HS-5 (cell line): ENCODE measurements at regions not wholly inside any gene's neighbourhood (a gene's known extent, or its start where the extent isn't known, plus 50 kb on each side); places are given as distances from the start of the nearest gene placed in this dataset.
A peak's percentile ranks its signal among the peaks of the same experiment; 100 is the strongest.
"Not testable (repeated sequence)": the region's sequence is repeated elsewhere in the genome, so short reads cannot be mapped to it uniquely, and the experiment has no call there.

ENCODE experiments used
- DNase-seq: peaks from one replicate; pipeline ENCODE4 v3.0.0-alpha.2; 2012; ENCODE audit warnings: low read depth

- no peak for DNase-seq
Measured at GRCh38 chr3:88954853-88955252, 152.6 kb upstream of the EPHA3 start.

DNA sequence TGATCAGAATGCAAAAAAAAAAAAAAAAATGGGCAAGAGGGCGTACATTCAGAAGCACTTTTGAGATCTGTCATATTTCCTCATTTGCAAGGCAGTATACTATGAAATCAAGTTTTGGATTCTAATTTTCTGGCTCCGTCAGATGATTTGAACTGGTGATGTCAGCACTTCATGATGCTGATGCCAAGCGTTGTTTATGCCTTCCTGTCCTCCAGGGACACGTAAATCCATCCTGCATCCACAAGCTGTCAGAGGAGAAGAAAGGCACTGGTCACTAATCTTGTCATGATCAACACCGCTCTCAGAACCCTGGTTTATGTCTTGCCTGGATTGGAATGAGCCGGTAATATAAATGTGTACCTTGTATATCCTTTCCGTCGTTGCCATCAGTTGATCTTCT is 152.1 kb upstream of the EPHA3 start:
- no peak for DNase-seq

DNA sequence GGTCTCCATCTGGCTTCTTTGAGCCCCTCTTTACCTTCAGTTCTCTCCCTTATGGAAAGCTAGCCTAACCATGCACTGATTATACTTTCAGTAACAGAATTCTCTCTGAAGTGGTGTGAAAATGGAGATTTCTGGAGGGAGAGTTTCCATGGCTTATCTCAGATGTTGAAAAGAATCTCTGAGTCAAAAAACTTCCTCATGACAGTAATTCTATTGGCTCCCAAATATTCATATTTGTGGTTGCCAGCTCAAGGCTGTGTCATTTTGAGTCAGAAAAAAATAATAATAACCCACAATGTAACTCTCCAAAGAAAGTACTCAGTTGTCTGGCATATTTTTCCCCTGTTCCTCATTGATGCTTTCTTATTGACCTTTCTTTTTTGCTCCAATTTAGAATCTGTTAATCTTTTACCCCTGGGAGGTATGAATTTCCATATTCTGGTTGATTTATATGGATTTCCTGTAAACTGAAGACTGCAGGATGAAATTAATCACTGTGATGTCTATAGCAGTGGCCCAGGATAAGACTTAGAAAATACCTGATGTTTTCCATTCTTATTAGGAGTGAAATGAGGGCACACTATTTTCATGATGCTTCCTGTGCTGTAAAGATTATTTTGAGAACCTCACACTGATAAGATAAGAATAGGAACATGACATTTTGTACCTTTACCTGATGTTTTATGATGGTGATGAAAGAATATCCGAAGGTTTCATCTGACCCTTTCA is 149.5 kb upstream of the EPHA3 start:
- peak; percentile 74 for DNase-seq

DNA sequence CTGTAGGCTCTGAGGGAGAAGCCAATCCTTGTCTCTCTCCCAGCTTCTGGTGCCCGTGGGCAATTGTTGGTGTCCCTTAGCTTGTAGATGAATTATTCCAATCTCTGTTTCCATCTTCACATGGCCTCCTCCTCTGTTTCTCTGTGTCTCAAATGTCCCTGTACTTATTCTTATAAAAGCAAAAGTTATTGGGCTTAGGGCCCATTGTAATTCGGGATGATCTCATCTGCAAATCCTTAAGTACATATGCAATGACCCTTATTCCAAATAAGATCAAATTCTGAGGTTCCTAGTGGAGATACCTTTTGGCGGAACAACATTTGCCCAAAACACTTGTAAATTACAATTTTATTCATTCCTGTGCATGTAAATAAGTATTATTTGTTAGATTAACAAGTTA is 147.4 kb upstream of the EPHA3 start:
- no peak for DNase-seq

GRCh38 chr3:88963003-88963402 is 144.4 kb upstream of the EPHA3 start:
- no peak for DNase-seq

- no peak for DNase-seq
Measured at GRCh38 chr3:88979760-88980159, 127.7 kb upstream of the EPHA3 start.

DNA sequence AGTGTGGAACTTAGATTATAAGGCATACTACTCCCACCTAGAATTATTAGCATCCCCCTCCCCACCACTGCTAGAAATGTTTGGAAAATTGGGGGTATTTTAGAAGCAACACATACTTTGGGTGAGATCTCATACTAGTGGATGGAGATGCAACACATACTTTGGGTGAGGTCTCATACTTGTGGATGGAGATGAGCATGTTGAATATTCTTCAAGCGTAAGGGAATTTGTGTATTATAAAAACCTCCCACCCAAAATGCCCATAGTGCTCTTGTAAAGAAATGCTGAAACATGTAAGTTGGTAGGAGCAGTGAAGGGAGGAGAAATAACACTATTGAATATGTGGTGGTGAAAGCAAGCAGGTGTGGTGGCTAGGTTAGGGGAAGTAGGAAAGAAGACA is 124.0 kb upstream of the EPHA3 start:
- DNase-seq = no peak

DNA sequence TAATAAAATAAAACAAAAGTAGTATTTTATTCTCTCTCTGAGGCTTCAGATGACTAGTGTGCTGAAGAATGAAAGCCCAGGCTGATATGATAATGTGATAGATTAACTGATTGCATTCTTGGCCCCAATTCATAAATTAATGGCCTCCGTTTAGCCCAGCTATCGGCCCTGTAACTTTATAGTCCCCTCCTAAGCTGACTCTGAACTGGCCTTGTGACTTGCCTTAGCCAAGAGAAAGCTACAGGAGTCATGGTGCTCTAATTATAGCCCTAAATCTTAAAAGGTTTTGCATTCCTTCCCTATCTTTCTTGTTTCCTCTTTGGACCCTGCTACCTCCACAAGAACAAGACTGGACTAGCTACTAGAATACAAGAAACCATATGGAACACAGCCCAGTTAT is 123.2 kb upstream of the EPHA3 start:
- no peak for DNase-seq

- DNase-seq = no peak
Measured at GRCh38 chr3:88984832-88985231, 122.6 kb upstream of the EPHA3 start.

DNA sequence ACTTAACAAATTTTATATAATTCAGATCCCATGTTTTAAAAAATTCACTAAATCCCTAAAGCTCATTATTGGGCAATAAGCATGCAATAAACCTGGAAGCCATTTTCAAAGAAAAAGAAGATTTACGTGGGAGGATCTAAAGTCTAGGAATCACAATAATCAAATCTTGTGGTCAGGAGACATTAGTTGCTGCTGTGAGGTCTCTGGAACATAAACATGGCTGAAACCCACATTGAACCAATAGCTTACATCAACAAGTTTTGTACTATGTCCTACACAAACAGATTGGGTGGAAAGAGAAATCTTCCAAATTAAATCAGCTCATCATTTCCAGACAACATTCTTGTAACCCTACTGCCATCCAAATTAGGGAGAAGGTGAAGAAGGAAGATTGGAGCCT is 121.9 kb upstream of the EPHA3 start:
- no peak for DNase-seq

DNA sequence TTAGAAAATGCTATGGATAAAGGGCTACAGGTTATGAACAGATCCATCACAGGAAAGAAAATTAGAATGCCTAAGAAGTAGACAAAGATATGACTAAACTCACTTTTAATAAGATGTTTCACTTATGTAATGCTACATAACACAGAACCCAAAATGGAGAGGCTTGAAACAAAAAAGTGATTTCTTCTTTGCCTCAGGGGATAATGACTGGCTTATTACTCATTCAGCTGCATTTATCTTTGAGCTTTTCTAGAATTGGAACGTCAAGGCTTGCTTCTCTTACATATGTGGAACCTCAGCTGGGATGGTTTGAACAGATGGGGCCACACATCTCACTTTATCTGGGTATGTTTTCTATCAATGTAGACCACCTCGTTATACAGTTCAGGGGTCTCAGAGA is 120.6 kb upstream of the EPHA3 start:
- DNase-seq = peak; percentile 47

DNA sequence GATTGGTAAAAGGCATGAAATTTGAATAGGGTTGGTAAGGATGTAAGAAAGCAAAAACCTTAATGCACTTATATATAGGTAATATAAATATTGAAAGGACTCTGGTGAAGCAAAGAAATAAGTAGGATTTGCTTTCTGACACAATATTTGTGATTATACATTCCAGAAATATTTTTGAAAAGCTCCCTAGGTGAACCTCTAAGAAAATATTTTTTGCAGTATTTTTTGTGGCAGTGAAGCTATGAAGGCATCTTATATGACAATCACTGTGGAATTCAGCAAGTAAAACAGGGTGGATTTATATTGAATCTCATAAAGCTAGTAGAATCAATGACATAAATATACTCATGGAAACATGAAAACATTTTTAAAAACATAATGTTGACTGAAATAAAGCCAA is 119.6 kb upstream of the EPHA3 start:
- peak; percentile 6 for DNase-seq

GRCh38 chr3:88988906-88989305 is 118.5 kb upstream of the EPHA3 start:
- no peak for DNase-seq

GRCh38 chr3:88991496-88991895 is 115.9 kb upstream of the EPHA3 start:
- DNase-seq = no peak

- DNase-seq = no peak
Measured at GRCh38 chr3:88996691-88997090, 110.7 kb upstream of the EPHA3 start.

GRCh38 chr3:88997260-88997659 is 110.2 kb upstream of the EPHA3 start:
- no peak for DNase-seq

DNA sequence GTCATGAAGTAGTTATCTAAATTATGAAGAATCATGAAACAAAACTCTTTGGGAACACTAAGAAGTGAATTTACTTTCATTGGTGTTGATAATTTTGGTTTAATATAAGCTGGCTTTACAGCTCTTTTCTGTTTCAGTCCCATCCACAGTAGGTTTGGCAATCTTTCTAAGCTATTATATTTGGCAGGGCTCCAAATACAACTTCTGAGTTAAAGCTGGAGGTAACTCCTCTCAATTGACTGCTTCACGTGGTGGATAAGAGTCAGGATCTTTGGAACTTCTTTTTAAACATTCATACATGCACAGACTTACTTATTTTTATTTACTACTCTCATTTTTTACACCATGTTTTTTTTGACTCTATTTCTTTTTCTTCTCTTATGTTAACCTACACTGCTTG is 106.5 kb upstream of the EPHA3 start:
- DNase-seq = no peak

GRCh38 chr3:89002191-89002590 is 105.2 kb upstream of the EPHA3 start:
- no peak for DNase-seq

- DNase-seq = no peak
Measured at GRCh38 chr3:89013536-89013935, 93.9 kb upstream of the EPHA3 start.

GRCh38 chr3:89017531-89017930 is 89.9 kb upstream of the EPHA3 start:
- DNase-seq = no peak

GRCh38 chr3:89025185-89025584 is 82.2 kb upstream of the EPHA3 start:
- peak; percentile 58 for DNase-seq

DNA sequence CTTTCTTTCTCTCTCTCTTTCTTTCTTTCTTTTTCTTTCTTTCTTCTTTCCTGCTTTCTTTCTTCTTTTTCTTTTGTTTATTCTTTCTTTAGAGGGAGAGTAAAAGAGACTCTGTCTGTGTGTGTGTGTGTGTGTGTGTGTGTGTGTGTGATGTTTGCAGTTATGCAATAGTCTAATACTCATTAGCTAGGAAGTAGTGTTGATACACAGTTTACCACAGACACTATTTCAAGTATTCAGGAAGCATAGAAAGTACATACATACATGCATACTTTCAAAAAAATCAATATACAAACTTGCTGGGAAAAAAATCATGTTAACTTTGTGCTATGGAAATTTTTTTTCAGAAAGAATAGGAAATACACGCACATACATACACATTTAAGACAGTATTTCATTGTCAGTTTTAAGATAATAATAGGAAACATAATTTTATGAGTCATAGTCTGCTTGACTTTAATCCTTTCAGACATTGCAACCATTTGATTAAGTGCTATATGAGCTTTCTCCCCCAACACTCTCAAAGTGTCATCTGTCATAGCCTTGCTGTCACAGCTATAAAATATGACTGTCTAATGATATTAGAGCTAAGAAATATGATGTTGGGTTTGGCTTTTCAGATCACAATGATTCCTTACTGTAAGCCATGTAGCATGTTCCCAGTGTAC is 74.9 kb upstream of the EPHA3 start:
- no peak for DNase-seq

DNA sequence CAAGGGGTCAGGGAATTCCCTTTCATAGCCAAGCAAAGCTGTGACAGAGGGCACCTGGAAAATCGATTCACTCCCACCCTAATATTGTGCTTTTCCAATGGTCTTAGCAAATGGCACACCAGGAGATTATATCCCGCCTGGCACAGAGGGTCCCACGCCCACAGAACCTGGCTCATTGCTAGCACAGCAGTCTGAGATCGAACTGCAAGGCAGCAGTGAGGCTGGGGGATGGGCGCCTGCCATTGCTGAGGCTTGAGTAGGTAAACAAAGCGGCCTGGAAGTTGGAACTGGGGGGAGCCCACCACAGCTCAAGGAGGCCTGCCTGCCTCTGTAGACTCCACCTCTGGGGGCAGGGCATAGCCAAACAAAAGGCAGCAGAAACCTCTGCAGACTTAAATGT is 72.7 kb upstream of the EPHA3 start:
- not testable (repeated sequence) for DNase-seq

DNA sequence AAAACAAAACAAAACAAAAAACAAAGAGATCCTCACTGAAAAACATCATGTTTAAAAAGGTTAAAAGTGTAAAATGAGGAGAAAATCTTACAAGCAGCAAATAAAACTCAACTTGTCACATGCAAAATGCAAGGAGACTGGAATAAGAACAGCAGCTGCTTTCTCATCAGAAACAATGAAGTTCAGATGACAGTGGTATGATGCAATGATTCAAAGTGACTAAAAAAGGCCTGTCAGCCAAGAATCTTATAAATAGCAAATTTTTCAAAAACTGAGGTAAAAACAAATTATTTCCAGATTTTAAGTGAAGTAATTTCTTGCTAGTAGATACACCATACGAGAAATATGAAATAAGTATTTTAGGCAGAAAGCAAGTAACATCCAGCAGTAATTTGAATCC is 68.6 kb upstream of the EPHA3 start:
- no peak for DNase-seq
